Right lobe of liver (tissue), 4 donors: ENCODE measurements at regions not wholly inside any gene's neighbourhood (a gene's known extent, or its start where the extent isn't known, plus 50 kb on each side); places are given as distances from the start of the nearest gene placed in this dataset.

Experiments
- CTCF ChIP-seq, 4 donors: fragments of 200-600 bp in 3 of 4; fragments of 450-650 bp in 1 of 4; IDR thresholded peaks; one replicate each; pipeline versions ENCODE4 v1.5.1 to v1.8.0; 2016 to 2022; ENCODE audit warnings: antibody characterized with exemption in 4 of 4, mild to moderate bottlenecking in 2 of 4
- POLR2A ChIP-seq: fragments of 450-650 bp; IDR thresholded peaks from one replicate; pipeline ENCODE4 v1.6.1; 2017; ENCODE audit warnings: antibody characterized with exemption, mild to moderate bottlenecking
- donor health status: DM: no; HTN: no; CAD: no.
- donor health status: DM: no; HTN: no; CAD: no.
- donor health status: DM: no; HTN: yes; CAD: no.

DNA sequence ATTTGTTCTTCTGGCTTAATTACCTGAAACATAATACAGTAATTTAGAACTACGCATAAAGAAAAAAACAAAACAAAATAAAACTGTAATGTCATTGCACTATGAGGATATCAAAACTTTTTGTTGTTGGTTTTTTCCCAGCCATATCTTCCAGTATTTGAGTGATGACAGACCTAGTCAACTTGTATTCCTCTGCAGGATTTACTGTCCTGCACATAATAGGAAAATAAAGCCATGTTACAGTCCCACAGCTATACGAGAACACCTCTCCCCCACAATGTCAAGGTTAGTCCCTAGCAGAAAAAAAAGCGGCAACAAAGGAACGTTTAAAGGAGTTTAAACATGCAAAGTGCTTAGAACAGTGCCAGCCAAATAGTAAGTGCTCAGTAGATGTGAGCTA, 55.3 kb upstream of the PRDX6 start:
- TF ChIP-seq POLR2A (no peak), CTCF (IDR thresholded peaks at IDR 0.05) (no peak)
